ENCODE measurements at regions not wholly inside any gene's neighbourhood (a gene's known extent, or its start where the extent isn't known, plus 50 kb on each side); places are given as distances from the start of the nearest gene placed in this dataset.
A peak's percentile ranks its signal among the peaks of the same experiment; 100 is the strongest.
"Not testable (repeated sequence)": the region's sequence is repeated elsewhere in the genome, so short reads cannot be mapped to it uniquely, and the experiment has no call there.

GRCh38 chr7:104264285-104264684 lies 56.5 kb upstream of the ORC5 start:
- DNase-seq = no peak

- peak in 1 of 2 donors; percentile 27 for DNase-seq
These were observed 60.0 kb upstream of the ORC5 start for GRCh38 chr7:104267701-104268368.

- no peak for DNase-seq
These were observed 56.5 kb upstream of the LHFPL3 start for GRCh38 chr7:104271948-104272347.

- peak in 1 of 2 donors; percentile 0 for DNase-seq
These were observed 55.5 kb upstream of the LHFPL3 start for GRCh38 chr7:104272767-104273384.

GRCh38 chr7:104275900-104276299 lies 52.5 kb upstream of the LHFPL3 start:
- no peak for DNase-seq

GRCh38 chr7:104276730-104277129 lies 51.7 kb upstream of the LHFPL3 start:
- DNase-seq = not testable (repeated sequence)

Measured in hippocampal formation (tissue), 2 donors.